H1 (cell line): ENCODE measurements at regions not wholly inside any gene's neighbourhood (a gene's known extent, or its start where the extent isn't known, plus 50 kb on each side); places are given as distances from the start of the nearest gene placed in this dataset.

Experiments used
- RAD21 ChIP-seq, 2 experiments: IDR thresholded peaks in 1 of 2; conservative IDR thresholded peaks in 1 of 2; 2 replicates each; pipeline ENCODE4 v1.6.1; 2011; ENCODE audit warnings: low read depth in 2 of 2, low read length in 2 of 2, improper control_type of control experiment in 1 of 2, inconsistent platforms in 1 of 2, mild to moderate bottlenecking in 1 of 2, moderate library complexity in 1 of 2
- RXRA ChIP-seq: IDR thresholded peaks from 2 replicates; pipeline ENCODE4 v1.6.1; 2011; ENCODE audit warnings: low read depth, mild to moderate bottlenecking, low read length, moderate library complexity; ENCODE audit not compliant: insufficient read depth
- TBP ChIP-seq: IDR thresholded peaks from 2 replicates; pipeline ENCODE4 v1.6.1; 2011; ENCODE audit warnings: low read depth, low read length, improper control_type of control experiment
- TF ChIP-seq, protein P1 (sequence below): IDR thresholded peaks from 2 replicates; pipeline ENCODE4 v1.6.1; 2012; ENCODE audit warnings: inconsistent platforms
- TF ChIP-seq, protein P2 (sequence below): IDR thresholded peaks from 2 replicates; pipeline ENCODE4 v1.6.1; 2011; ENCODE audit warnings: low read depth, mild to moderate bottlenecking, low read length; ENCODE audit not compliant: insufficient read depth

DNA sequence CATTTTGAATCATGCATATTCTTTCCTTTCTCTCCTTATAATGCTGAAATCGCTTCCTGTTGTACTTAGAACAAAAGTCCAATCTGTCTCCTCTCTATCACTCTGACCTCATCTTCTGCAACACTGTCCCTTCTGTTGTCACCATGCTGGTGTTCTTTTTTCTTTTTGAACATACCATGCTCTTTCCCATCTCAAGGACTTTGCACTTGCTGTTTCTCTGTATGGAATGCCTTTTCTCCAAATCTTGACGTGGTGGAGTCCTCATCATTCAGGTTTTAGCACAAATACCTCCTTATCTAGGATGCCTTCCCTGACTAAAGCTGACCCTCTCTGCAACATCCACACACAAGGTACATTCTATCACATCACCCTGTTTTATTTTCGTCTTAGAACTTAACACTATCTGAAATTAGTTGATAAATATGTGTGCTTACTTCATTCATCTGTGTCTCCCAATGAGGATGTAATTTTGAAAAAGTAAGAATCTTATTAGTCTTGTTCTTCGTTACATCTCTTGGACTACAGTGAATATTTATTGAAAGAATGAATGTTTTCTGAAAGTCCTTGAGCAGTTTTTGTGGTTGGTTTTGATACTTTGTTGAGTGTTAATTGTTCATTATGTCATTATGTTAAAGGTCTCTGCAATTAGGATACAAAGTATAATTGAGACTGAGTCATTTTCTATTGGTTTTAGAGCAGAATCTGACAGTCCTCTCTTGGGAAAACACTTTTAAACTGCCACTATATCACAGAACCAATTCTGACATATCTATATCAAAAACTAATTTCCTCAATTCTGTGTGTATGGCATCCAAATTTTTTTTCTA lies 145.3 kb upstream of the RASA1 start (continued):
- TF ChIP-seq, protein P1, sequence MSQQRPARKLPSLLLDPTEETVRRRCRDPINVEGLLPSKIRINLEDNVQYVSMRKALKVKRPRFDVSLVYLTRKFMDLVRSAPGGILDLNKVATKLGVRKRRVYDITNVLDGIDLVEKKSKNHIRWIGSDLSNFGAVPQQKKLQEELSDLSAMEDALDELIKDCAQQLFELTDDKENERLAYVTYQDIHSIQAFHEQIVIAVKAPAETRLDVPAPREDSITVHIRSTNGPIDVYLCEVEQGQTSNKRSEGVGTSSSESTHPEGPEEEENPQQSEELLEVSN, result no peak
- TF ChIP-seq, protein P2, sequence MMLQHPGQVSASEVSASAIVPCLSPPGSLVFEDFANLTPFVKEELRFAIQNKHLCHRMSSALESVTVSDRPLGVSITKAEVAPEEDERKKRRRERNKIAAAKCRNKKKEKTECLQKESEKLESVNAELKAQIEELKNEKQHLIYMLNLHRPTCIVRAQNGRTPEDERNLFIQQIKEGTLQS, result no peak
- TF ChIP-seq TBP (no peak), RAD21 (IDR thresholded peaks at IDR 0.05 in 1 of 2, conservative IDR thresholded peaks at IDR 0.05 in 1 of 2; ENCODE audit: low read depth in 2 of 2, low read length in 2 of 2) (no peak), RXRA (no peak)
